AG04449 (cell line): ENCODE measurements at regions not wholly inside any gene's neighbourhood (a gene's known extent, or its start where the extent isn't known, plus 50 kb on each side); places are given as distances from the start of the nearest gene placed in this dataset.

Source experiments
- CTCF ChIA-PET: fragments of 350-600 bp; formaldehyde crosslinking; extraction: SDS; loops from one replicate; lab custom pipeline; 2021; ENCODE audit warnings: antibody characterized with exemption; lab: Yijun Ruan, JAX
- POLR2A ChIA-PET: fragments of 400-600, 350-600 bp; formaldehyde crosslinking; extraction: SDS; loops from one replicate; lab custom pipeline; 2020; ENCODE audit warnings: antibody characterized with exemption, inconsistent platforms; lab: Yijun Ruan, JAX
- DNase-seq: peaks from one replicate; pipeline ENCODE4 v3.0.0-alpha.2; 2010; ENCODE audit warnings: low read depth, low spot score
- H3K4me3 ChIP-seq: 2 replicates; pipeline ENCODE4 v1.5.1; 2011; ENCODE audit warnings: low read depth, mild to moderate bottlenecking, control low read depth, low read length
- CTCF ChIP-seq: IDR thresholded peaks from one replicate; pipeline ENCODE4 v1.5.1; 2011; ENCODE audit warnings: mild to moderate bottlenecking, moderate library complexity, low read length, control low read depth, inconsistent platforms; ENCODE audit not compliant: insufficient read depth; ENCODE audit errors: missing control alignments

- ChIA-PET POLR2A (no interaction called here), CTCF (no interaction called here)
- no peak overlapping the region for H3K4me3 ChIP-seq
- no peak for DNase-seq
- no peak for TF ChIP-seq CTCF
Observed at GRCh38 chr1:5296557-5297179, 642.3 kb downstream of the AJAP1 start.

- ChIA-PET POLR2A (no interaction called here), CTCF (no interaction called here)
- no peak overlapping the region for H3K4me3 ChIP-seq
- no peak for TF ChIP-seq CTCF
- no peak for DNase-seq
Observed at GRCh38 chr1:5296095-5296494, 641.7 kb downstream of the AJAP1 start.

- TF ChIP-seq CTCF: no peak
- H3K4me3 ChIP-seq: no peak overlapping the region
- CTCF ChIA-PET: no interaction called here
- POLR2A ChIA-PET: no interaction called here
- no peak for DNase-seq
Observed at GRCh38 chr1:5291889-5292288, 637.5 kb downstream of the AJAP1 start.

GRCh38 chr1:5287178-5288150 lies 633.1 kb downstream of the AJAP1 start:
- TF ChIP-seq CTCF: no peak
- ChIA-PET CTCF (no interaction called here), POLR2A (no interaction called here)
- H3K4me3 ChIP-seq: no peak overlapping the region
- DNase-seq: no peak

GRCh38 chr1:5286244-5286643 lies 631.8 kb downstream of the AJAP1 start:
- no peak for TF ChIP-seq CTCF

GRCh38 chr1:5274527-5274926 lies 620.1 kb downstream of the AJAP1 start:
- no peak for DNase-seq
- no peak overlapping the region for H3K4me3 ChIP-seq
- CTCF ChIA-PET: no interaction called here
- POLR2A ChIA-PET: no interaction called here
- no peak for TF ChIP-seq CTCF

More at GRCh38 chr1:5286244-5286643, 631.8 kb downstream of the AJAP1 start:
- CTCF ChIA-PET: no interaction called here
- no peak for DNase-seq
- H3K4me3 ChIP-seq: no peak overlapping the region
- POLR2A ChIA-PET: no interaction called here
